GM19372 (cell line): ENCODE measurements at regions not wholly inside any gene's neighbourhood (a gene's known extent, or its start where the extent isn't known, plus 50 kb on each side); places are given as distances from the start of the nearest gene placed in this dataset.

Experiments
- ATAC-seq: cut with Tn5 transposase; IDR thresholded peaks from one replicate; pipeline ENCODE4 v1.9.1; 2021; ENCODE audit warnings: mild to moderate bottlenecking, low read depth, moderate library complexity; ENCODE audit not compliant: unreplicated experiment

DNA sequence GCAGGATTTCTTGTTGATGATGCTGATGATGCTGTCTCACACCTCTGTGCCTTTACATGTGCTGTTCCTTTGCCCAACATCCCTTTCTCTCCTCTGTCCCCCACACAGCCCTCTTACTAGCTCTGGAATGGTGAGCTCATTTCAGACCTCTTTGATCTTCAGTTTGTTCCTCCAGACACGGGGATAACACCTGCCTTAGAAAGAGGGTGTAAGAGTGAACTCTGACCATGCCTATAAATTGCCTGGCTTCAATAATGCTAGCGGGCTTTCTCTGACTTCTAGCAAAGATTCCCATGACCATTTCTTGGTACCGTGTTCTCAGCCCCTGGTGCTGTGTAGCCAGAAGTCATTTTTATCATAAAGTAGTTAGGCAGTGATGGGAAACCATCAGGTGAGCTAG, 55.9 kb upstream of the DRD2 start:
- ATAC-seq = no peak

DNA sequence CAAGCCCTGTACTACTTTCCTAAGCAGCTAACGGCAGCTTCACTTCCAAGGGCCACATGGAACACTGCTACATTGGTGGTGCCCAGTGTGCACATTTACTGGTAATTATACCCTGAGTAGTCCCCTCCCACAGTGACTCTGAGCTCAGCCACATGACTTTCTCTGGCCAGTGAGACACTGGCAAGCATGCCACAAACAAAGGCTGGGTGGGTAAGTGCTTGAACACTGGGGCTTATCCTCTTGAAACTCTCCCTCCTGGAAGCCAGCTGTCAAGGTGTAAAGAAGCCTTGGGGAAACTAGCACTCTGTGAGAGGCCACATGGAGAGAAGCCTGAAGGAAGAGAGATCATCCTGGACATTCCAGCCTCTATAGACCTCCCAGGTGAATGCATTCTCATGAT, 54.4 kb upstream of the DRD2 start:
- ATAC-seq = no peak

DNA sequence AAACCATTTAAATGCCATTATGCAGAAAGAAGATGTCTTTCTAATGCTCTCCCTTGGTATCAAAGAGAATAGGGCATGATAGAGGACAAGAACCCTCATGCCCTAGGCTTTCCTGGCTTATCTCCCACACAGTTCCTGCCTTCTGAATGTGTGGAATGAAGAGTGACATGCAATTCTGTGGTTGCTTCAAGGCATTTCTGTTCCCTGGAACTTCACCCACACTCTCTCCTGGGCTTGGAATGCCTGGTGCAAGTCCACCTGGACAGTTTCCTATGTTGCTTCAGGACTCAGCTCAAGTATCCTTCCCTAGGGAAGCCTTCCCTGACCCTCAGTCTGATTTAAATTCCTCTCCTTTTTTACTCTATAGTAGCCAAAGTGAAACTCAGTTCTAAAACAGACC, 53.8 kb upstream of the DRD2 start:
- no peak for ATAC-seq

DNA sequence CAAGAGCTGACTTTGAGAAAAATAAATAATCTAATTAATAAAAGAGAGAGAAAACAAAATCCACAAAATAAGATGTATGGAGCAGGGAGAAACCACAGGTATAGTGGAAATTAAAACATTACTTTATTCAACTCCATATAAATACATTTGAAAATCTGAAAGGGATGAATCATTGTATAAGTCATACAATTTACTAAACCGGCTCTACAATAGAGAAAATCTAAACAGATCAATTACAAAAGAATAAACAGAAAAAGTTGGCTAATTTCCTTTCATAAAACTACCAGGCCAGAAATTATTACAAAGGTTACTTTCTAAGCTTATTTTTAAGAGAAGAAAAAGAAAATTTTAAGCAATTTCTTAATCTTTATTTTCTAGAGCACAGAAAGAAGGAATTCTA, 51.3 kb upstream of the DRD2 start:
- ATAC-seq = no peak
